WTC11 (cell line): ENCODE measurements at regions not wholly inside any gene's neighbourhood (a gene's known extent, or its start where the extent isn't known, plus 50 kb on each side); places are given as distances from the start of the nearest gene placed in this dataset.
"Not testable (repeated sequence)": the region's sequence is repeated elsewhere in the genome, so short reads cannot be mapped to it uniquely, and the experiment has no call there.

Experiments
- ATAC-seq: fragments of 200-7000 bp; cut with Tn5 transposase; 2 replicates; pipeline ENCODE4 v1.10.0; 2021; ENCODE audit warnings: mild to moderate bottlenecking, moderate library complexity
- CTCF ChIA-PET: fragments of 300-600 bp; sonication (Branson Sonifier 250); formaldehyde crosslinking; loops from one replicate; lab custom pipeline; 2021; ENCODE audit warnings: antibody characterized with exemption; lab: Charles Lee
- POLR2A ChIA-PET: fragments of 350-600 bp; sonication (Branson Sonifier 250); formaldehyde crosslinking; loops from one replicate; lab custom pipeline; 2021; ENCODE audit warnings: antibody characterized with exemption; lab: Charles Lee
- DNase-seq: peaks from one replicate; pipeline ENCODE4 v3.0.0; 2021; ENCODE audit warnings: low spot score
- H3K27ac Mint-ChIP-seq: 2 replicates; pipeline ENCODE4 v1.8.0; 2021; ENCODE audit warnings: mixed read lengths
- H3K27me3 Mint-ChIP-seq: 2 replicates; pipeline ENCODE4 v1.8.0; 2021; ENCODE audit warnings: low read depth, mild to moderate bottlenecking, moderate library complexity, mixed read lengths
- H3K36me3 Mint-ChIP-seq: 2 replicates; pipeline ENCODE4 v1.8.0; 2021; ENCODE audit warnings: mixed read lengths
- H3K4me1 Mint-ChIP-seq: 2 replicates; pipeline ENCODE4 v1.8.0; 2022; ENCODE audit warnings: mixed read lengths
- H3K4me3 Mint-ChIP-seq: 2 replicates; pipeline ENCODE4 v1.8.0; 2021; ENCODE audit warnings: mild to moderate bottlenecking, moderate library complexity, mixed read lengths
- H3K9me3 Mint-ChIP-seq: 2 replicates; pipeline ENCODE4 v1.8.0; 2021; ENCODE audit warnings: mixed read lengths
- CREM ChIP-seq: sonication (generic); formaldehyde crosslinking; IDR thresholded peaks from 2 replicates; pipeline ENCODE4 v1.8.1; 2022; ENCODE audit warnings: mild to moderate bottlenecking, missing genetic modification reagents, moderate library complexity
- E2F1 ChIP-seq: sonication (generic); formaldehyde crosslinking; IDR thresholded peaks from 2 replicates; pipeline ENCODE4 v1.8.0; 2022; ENCODE audit warnings: mild to moderate bottlenecking, missing genetic modification reagents
- ESRRA ChIP-seq: sonication (generic); formaldehyde crosslinking; IDR thresholded peaks from 2 replicates; pipeline ENCODE4 v1.8.1; 2022; ENCODE audit warnings: mild to moderate bottlenecking, missing genetic modification reagents, borderline replicate concordance
- ETV6 ChIP-seq: sonication (generic); formaldehyde crosslinking; IDR thresholded peaks from 2 replicates; pipeline ENCODE4 v1.8.1; 2022; ENCODE audit warnings: mild to moderate bottlenecking, missing genetic modification reagents
- GRHL2 ChIP-seq: fragments of 250-450 bp; sonication (Bioruptor Pico); IDR thresholded peaks from 2 replicates; pipeline ENCODE4 v1.8.0; 2022; ENCODE audit warnings: mild to moderate bottlenecking, moderate library complexity; ENCODE audit not compliant: insufficient replicate concordance, severe bottlenecking
- GTF2I ChIP-seq: fragments of 250-450 bp; sonication (Bioruptor Pico); conservative IDR thresholded peaks from 2 replicates; pipeline ENCODE4 v1.4.0; 2021; ENCODE audit warnings: mild to moderate bottlenecking
- JAZF1 ChIP-seq: fragments of 250-450 bp; sonication (Bioruptor Pico); IDR thresholded peaks from 2 replicates; pipeline ENCODE4 v1.9.0; 2021; ENCODE audit warnings: moderate library complexity, mild to moderate bottlenecking, inconsistent platforms
- NFE2L1 ChIP-seq: sonication (generic); formaldehyde crosslinking; IDR thresholded peaks from 2 replicates; pipeline ENCODE4 v1.8.1; 2023; ENCODE audit warnings: missing genetic modification reagents
- NFYB ChIP-seq: sonication (generic); formaldehyde crosslinking; conservative IDR thresholded peaks from 2 replicates; pipeline ENCODE4 v1.8.0; 2022; ENCODE audit warnings: low read depth, missing genetic modification reagents
- NR1H2 ChIP-seq: sonication (generic); formaldehyde crosslinking; IDR thresholded peaks from 2 replicates; pipeline ENCODE4 v1.9.0; 2021; ENCODE audit warnings: mild to moderate bottlenecking, moderate library complexity, missing genetic modification reagents
- RORB ChIP-seq: fragments of 250-450 bp; sonication (Bioruptor Pico); IDR thresholded peaks from 2 replicates; pipeline ENCODE4 v1.9.0; 2021; ENCODE audit warnings: mild to moderate bottlenecking
- SOX15 ChIP-seq: fragments of 250-450 bp; sonication (Bioruptor Pico); IDR thresholded peaks from 2 replicates; pipeline ENCODE4 v1.9.0; 2021; ENCODE audit warnings: mild to moderate bottlenecking
- SP1 ChIP-seq: sonication (generic); formaldehyde crosslinking; conservative IDR thresholded peaks from 2 replicates; pipeline ENCODE4 v1.8.1; 2022; ENCODE audit warnings: missing genetic modification reagents
- ZNF219 ChIP-seq: sonication (generic); formaldehyde crosslinking; IDR thresholded peaks from 2 replicates; pipeline ENCODE4 v1.8.0; 2023; ENCODE audit warnings: missing genetic modification reagents, mild to moderate bottlenecking, borderline replicate concordance
- ZNF232 ChIP-seq: sonication (generic); formaldehyde crosslinking; IDR thresholded peaks from 2 replicates; pipeline ENCODE4 v1.8.0; 2022; ENCODE audit warnings: mild to moderate bottlenecking, missing genetic modification reagents
- TF ChIP-seq, protein P1 (sequence below): fragments of 200-600 bp; IDR thresholded peaks from 2 replicates; pipeline ENCODE4 v1.8.0; 2022; ENCODE audit warnings: antibody characterized with exemption
- TF ChIP-seq, protein P2 (sequence below): sonication (generic); formaldehyde crosslinking; IDR thresholded peaks from 2 replicates; pipeline ENCODE4 v1.8.0; 2023; ENCODE audit warnings: mild to moderate bottlenecking, missing genetic modification reagents
- TF ChIP-seq, protein P3 (sequence below): sonication (generic); formaldehyde crosslinking; IDR thresholded peaks from 2 replicates; pipeline ENCODE4 v1.8.0; 2022; ENCODE audit warnings: mild to moderate bottlenecking, missing genetic modification reagents

DNA sequence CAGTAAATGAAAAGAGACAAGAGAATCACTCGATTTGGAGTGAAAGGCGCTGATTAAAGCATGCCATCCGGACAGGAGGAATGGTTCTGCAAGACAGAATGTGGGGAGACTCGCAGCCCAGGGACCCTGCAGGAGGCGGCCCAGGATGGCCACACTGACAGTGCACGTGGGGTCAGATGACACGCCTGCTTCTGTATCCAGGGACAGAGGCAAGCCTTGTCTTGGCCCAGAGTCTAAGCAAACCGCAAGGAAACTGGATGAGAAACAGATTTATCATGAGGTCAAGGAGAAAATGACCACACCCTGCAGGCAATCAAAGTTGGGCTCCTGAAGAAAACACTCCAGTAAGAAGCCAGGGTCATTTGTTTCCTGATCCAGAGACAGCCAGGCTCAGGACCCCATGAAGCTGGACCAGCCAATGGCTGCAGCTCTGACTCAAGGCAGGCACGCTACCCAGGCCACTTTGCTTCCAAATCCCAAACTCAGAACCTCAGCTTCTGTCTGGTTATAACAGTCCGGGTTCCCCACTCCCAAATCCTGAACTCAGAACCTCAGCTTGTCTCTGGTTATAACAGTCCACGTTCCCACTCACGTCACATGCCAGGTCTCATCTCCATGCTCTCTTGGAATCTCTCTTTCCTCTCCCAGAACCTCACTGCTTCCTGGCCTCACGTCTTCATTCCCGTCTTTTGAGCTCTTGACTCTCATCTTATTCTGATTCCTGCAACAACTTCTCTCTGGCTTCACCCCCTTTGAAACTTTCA, 144.9 kb upstream of the THBS2 start (continued):
- no peak for TF ChIP-seq RORB (CRISPR knock-in tag)
- no peak for TF ChIP-seq NFYB (CRISPR knock-in tag)

DNA sequence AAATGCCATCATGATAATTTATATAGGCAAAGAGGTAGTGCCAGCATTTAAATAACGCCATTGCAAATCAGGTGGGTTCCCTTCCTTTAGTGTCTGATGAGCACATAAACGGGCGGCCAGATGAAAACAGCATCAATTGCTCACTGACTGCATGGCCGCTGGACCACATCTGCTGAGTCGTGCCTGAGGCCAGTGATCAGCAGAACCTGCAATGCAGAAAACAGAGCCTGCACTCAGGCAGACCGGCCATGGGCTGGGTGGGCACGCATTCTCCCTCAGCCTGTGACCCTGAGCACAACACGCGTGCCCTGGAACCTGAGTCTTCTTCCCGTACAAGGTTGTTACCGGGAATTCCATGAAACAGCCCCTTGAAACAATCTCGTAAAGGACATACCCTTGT, 144.0 kb upstream of the THBS2 start:
- DNase-seq, result no peak
- ChIA-PET POLR2A (no interaction called here), CTCF (no interaction called here)
- no peak for TF ChIP-seq ZNF219 (CRISPR knock-in tag)
- no peak for TF ChIP-seq GRHL2 (CRISPR knock-in tag)
- no peak for TF ChIP-seq CREM (CRISPR knock-in tag)
- TF ChIP-seq SOX15 (CRISPR knock-in tag), result no peak
- TF ChIP-seq, protein P1, sequence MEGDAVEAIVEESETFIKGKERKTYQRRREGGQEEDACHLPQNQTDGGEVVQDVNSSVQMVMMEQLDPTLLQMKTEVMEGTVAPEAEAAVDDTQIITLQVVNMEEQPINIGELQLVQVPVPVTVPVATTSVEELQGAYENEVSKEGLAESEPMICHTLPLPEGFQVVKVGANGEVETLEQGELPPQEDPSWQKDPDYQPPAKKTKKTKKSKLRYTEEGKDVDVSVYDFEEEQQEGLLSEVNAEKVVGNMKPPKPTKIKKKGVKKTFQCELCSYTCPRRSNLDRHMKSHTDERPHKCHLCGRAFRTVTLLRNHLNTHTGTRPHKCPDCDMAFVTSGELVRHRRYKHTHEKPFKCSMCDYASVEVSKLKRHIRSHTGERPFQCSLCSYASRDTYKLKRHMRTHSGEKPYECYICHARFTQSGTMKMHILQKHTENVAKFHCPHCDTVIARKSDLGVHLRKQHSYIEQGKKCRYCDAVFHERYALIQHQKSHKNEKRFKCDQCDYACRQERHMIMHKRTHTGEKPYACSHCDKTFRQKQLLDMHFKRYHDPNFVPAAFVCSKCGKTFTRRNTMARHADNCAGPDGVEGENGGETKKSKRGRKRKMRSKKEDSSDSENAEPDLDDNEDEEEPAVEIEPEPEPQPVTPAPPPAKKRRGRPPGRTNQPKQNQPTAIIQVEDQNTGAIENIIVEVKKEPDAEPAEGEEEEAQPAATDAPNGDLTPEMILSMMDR, result no peak
- no peak for TF ChIP-seq ZNF232 (CRISPR knock-in tag)
- TF ChIP-seq, protein P2, sequence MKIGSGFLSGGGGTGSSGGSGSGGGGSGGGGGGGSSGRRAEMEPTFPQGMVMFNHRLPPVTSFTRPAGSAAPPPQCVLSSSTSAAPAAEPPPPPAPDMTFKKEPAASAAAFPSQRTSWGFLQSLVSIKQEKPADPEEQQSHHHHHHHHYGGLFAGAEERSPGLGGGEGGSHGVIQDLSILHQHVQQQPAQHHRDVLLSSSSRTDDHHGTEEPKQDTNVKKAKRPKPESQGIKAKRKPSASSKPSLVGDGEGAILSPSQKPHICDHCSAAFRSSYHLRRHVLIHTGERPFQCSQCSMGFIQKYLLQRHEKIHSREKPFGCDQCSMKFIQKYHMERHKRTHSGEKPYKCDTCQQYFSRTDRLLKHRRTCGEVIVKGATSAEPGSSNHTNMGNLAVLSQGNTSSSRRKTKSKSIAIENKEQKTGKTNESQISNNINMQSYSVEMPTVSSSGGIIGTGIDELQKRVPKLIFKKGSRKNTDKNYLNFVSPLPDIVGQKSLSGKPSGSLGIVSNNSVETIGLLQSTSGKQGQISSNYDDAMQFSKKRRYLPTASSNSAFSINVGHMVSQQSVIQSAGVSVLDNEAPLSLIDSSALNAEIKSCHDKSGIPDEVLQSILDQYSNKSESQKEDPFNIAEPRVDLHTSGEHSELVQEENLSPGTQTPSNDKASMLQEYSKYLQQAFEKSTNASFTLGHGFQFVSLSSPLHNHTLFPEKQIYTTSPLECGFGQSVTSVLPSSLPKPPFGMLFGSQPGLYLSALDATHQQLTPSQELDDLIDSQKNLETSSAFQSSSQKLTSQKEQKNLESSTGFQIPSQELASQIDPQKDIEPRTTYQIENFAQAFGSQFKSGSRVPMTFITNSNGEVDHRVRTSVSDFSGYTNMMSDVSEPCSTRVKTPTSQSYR (CRISPR knock-in tag), result no peak
- no peak for TF ChIP-seq ESRRA (CRISPR knock-in tag)
- Mint-ChIP-seq H3K4me3 (no peak overlapping the region), H3K36me3 (peaks cover 13% of the 10 kb centered on the region), H3K27me3 (no peaks in the 10 kb centered on the region; the same call in 1 of the 2 replicates), H3K9me3 (peaks cover 15% of the 10 kb centered on the region), H3K4me1 (no peaks in the 10 kb centered on the region), H3K27ac (no peak overlapping the region)
- no peak for ATAC-seq

GRCh38 chr6:169396554-169397163, 143.0 kb upstream of the THBS2 start:
- Mint-ChIP-seq H3K36me3 (peaks cover 23% of the 10 kb centered on the region), H3K27me3 (no peaks in the 10 kb centered on the region; the same call in 1 of the 2 replicates), H3K4me1 (no peaks in the 10 kb centered on the region), H3K4me3 (no peak overlapping the region)
- DNase-seq, result no peak
- POLR2A ChIA-PET, result no interaction called here
- no peak for TF ChIP-seq E2F1 (CRISPR knock-in tag)
- TF ChIP-seq ETV6 (CRISPR knock-in tag), result no peak
- no peak for TF ChIP-seq JAZF1 (CRISPR knock-in tag)
- no peak for TF ChIP-seq GTF2I (CRISPR knock-in tag)
- no peak for TF ChIP-seq ZNF232 (CRISPR knock-in tag)
- TF ChIP-seq, protein P3, sequence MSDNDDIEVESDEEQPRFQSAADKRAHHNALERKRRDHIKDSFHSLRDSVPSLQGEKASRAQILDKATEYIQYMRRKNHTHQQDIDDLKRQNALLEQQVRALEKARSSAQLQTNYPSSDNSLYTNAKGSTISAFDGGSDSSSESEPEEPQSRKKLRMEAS (CRISPR knock-in tag), result no peak
- no peak for TF ChIP-seq NFE2L1 (CRISPR knock-in tag)
- no peak for TF ChIP-seq NR1H2 (CRISPR knock-in tag)
- TF ChIP-seq, protein P1, result no peak
- TF ChIP-seq SP1, result no peak
- TF ChIP-seq, all 79 proteins: peak for 0
- Mint-ChIP-seq H3K9me3 (peaks cover 25% of the 10 kb centered on the region), H3K27ac (no peak overlapping the region)
- CTCF ChIA-PET, result no interaction called here
- ATAC-seq, result no peak

DNA sequence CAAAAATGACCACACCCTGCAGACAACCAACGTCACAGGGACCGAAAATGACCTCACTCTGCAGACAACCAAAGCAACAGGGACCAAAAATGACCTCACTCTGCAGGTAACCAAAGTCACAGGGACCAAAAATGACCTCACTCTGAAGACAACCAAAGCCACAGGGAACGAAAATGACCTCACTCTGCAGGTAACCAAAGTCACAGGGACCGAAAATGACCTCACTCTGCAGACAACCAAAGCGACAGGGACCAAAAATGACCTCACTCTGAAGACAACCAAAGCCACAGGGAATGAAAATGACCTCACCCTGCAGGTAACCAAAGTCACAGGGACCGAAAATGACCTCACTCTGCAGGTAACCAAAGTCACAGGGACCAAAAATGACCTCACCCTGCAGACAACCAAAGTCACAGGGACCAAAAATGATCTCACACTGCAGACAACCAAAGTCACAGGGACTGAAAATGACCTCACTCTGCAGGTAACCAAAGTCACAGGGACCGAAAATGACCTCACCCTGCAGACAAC, 142.4 kb upstream of the THBS2 start:
- H3K36me3 Mint-ChIP-seq, result peaks cover 29% of the 10 kb centered on the region
- H3K4me1 Mint-ChIP-seq, result not testable (repeated sequence)
- peaks cover 31% of the 10 kb centered on the region for H3K9me3 Mint-ChIP-seq

More for the DNA sequence above, 142.4 kb upstream of the THBS2 start:
- DNase-seq, H3K27me3 Mint-ChIP-seq, H3K4me3 Mint-ChIP-seq, ATAC-seq, POLR2A ChIA-PET, H3K27ac Mint-ChIP-seq, CTCF ChIA-PET: not testable (repeated sequence)
